Stimulated activated CD4-positive, alpha-beta T cell treated with anti-CD3 and anti-CD28 coated beads, TNF-alpha, amount 100 ng/mL, for 24 hours (primary cell): ENCODE measurements at regions not wholly inside any gene's neighbourhood (a gene's known extent, or its start where the extent isn't known, plus 50 kb on each side); places are given as distances from the start of the nearest gene placed in this dataset.

Source experiments
- DNase-seq, 3 experiments: peaks; one replicate each; pipeline ENCODE4 v3.0.0-alpha.2; 2020; ENCODE audit warnings: low read depth in 3 of 3

DNA sequence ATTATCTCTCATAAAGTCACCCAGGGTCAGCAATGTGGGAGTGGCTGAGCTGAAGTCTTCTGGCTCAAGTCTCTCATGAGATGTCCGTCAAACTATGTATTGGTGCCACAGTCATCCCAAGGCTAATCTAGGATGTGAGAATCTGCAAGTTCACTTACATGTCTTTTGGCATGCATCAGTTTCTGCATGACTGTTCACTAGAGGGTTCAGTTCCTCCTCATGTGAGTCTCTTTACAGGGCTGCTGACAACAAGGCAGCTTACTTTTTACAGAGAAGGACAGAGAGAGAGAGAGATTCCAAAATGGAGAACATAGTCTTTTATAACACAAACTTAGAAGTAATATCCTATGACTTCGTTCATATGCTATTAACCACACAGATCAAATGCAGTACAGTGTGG, 328.8 kb upstream of the SLITRK1 start:
- DNase-seq: no peak

DNA sequence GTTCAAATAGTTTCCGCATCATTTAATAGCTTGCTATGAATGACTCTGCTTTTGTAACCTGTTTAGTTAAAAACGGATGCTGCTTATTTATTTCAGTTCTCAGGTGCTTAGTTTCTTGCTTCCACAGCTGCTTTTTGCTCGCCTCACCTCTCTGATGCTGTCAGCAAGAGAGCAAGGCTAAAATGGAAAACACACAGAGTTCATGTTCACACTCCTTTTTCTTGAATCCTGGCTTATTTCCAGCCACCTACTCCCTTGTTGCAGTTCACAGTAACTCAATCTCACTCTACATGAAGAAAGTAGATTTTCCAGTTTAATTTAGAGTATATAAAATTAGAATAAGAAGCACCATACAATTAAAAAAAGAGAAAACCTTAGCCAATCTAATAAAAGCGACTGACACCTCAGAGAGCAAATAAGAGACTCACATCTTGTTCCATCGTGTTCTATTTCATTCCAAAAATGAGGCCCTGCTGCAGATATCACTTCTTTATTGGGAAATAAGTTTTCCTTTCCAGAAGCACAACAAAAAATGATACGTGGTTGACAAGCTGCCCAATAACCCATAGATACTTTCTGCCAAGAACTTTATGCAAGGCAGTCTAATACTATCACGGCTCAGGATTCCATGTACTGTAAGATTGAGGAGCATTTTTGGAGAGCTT, 326.1 kb upstream of the SLITRK1 start:
- DNase-seq: no peak

DNA sequence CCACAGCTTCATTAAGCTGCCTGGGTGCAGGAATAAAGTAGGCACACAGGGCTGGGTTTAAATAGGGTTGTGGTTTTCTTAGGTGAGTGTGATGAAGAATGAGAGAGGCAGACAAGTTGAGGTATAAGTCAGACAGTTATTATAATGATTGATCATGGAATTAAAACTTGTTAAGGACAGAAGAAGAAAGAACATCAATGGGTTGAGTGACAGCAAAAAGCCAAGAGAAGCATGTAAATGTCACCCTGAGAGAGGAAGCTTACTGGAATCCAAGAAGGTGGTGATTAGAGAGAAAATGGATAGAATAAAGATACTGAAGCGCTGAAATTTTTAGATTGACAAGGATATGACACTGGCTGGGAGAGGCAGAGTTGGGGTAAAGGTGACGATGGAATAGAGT, 325.2 kb upstream of the SLITRK1 start:
- no peak for DNase-seq

DNA sequence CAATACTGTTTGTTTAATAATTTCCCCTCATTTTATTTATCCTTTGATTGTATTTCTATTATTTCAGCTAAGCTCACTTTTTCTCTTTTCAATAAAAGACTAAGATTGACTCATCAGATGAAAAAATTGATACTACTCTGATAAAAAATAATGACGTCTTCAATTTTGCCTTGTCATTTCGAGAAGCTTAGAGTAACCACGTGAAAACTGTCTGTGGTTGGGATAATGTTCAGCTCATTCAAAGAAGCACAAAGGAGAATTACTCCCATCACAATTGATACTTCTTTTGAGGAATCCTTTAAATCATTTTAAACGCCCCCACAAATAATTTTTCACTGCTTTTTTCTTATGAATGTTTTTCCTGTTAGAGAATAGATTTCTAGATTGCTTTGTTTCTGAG, 318.7 kb upstream of the SLITRK1 start:
- DNase-seq: no peak

DNA sequence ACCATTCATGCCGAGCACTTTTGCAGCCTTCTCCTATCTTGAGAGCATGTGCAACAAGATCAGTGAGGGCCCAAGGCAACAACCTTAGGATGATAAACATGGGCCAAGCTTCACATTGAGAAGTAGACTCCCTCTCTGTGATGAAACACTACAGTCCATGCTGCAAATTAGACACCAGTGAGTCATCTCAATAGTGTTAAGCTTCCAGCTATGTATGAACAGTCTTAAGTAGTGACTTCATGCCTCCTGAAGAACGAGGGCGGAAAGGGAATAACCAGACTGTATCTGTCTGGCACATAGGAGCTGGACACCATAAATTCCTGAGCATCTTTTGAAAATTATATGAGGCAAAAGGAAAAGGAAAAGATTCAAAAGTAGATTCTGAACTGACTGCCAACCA, 309.9 kb upstream of the SLITRK1 start:
- DNase-seq: no peak

DNA sequence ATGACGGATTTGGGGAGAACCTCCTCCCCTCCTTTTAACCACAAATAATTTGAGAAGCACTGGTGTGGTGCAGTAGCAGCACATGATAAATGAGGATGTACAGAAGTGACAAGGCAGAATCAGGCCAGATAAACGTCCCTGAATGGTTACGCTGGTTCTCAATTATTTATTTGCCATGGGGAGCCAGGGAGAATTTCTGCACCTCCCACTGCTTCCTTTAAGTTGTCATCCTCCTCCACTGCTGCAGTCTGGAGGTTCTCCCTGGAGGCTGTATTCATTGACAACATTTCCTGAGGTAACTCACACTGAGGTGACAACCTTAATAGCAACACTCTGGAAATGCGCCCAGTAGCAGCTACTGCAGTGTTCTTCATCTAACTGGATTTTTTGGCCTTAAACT, 308.9 kb upstream of the SLITRK1 start:
- no peak for DNase-seq

DNA sequence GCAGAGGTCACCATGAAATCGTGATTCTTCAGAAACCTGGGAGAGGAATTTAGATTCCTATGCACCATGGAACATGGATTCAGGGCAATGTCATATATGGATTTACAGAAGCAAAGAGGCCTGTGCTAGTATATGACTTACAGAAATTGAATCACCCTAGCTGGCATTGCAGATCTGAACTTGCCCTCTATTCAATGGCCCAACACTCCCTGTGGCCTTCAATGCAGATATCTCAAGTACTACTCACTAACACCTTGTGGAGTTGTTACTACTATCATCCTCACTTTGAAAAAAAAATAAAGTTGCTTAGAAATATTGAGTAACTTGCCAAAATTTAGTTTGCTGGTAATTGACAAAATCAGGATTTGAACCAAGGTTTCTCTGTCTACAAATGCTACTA, 305.4 kb upstream of the SLITRK1 start:
- no peak for DNase-seq

DNA sequence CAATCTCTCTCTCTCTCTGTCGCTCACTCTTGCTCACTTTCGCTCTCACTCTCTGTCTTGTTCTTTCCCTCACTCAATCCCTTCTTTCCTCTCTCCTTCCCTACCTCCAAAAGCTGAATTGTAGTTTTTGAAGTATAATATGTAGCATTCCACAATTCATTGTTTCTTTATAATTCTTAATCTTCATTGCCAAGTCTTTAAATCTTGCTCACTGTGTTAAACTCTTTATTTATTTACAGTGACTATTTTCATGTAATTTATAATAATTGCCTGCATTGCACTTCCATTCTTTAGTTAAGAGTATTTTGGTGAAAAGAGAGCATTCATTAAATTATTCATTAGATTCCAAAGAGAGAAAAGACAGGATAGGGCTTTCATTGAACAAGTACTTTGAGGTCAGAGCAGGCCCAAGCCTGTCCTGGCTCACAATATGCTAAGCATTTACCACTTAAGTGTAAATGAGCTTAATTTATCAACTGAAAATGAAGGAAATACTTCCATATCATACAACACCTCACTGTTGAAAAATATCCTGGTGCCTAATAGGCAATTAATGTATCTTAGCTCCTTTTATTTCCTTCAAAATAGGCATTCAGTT, 257.4 kb upstream of the SLITRK1 start:
- DNase-seq: no peak

DNA sequence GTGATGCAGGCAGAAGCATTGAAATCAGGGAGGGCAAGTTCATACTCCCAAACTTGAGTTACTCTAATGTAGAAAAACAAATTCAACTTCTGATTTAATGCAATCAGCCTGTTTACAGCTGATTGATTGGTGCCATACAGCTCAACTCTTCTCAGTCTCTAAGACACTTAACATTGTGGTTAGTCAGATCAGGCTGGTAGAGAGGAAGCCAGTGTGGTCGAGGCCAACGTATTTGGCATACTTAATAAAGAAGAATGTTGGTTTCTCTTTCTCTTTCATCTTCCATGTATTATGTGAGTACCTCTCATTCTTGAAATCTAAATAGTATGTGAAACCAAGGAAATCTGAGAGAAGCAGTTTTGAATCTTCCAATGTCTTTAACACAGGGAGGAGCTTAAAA, 255.0 kb upstream of the SLITRK1 start:
- DNase-seq: peak; percentile 6 to 30 (median 14)

DNA sequence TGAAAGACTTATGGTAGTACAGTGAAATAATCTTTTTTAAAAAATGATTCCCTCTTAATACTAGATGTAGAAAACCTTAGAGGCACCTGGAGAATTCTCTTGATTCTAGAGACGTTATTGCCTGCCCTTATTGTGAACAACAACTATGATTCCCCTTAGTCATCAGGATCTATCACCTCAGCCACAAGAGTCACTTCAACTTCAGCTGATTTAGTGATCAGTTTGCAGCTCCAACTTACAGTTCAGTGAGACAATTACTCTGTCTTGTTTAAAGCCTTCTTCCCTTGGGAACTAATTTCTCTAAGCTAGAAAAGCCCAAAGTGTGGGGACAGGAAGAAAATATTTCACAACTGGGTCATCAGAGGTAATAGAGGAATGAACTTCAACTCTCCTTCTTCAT, 254.3 kb upstream of the SLITRK1 start:
- DNase-seq: no peak

DNA sequence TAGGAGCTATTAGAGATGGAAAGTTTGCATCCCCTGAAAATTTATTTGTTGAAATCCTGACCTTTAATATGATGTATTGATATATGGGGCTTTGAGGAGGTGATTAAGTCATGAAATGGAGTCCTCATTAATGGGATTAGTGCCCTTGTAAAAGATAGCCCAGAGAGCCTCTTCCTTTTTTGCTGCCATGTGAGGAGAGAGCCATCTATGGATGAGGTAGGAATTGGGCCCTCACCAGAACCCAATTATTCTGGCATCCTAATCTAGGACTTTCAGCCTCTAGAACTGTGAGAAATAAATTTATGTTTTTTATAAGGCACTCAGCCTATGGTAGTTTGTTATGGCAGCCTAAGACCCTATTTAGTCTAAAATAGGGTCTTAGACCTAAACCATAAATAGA, 250.2 kb upstream of the SLITRK1 start:
- DNase-seq: no peak

DNA sequence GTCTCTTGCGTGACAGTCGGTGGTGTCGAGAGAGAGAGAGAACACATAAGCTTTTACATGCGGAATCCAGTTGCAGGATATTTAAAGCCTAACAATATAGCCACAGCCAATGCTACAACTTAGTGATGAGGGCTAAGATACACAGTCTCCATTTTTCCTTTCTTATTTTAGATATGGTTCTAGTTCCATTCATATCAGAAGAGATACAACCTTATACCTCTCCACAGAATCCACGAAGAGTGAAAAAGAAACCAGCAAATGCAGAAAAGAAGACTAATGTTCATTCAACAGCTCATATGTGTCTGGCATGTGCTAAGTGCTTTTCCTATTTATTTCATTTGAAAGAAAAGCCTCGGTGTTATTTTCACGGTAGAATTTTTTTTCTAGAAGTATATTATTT, 249.0 kb upstream of the SLITRK1 start:
- DNase-seq: no peak

DNA sequence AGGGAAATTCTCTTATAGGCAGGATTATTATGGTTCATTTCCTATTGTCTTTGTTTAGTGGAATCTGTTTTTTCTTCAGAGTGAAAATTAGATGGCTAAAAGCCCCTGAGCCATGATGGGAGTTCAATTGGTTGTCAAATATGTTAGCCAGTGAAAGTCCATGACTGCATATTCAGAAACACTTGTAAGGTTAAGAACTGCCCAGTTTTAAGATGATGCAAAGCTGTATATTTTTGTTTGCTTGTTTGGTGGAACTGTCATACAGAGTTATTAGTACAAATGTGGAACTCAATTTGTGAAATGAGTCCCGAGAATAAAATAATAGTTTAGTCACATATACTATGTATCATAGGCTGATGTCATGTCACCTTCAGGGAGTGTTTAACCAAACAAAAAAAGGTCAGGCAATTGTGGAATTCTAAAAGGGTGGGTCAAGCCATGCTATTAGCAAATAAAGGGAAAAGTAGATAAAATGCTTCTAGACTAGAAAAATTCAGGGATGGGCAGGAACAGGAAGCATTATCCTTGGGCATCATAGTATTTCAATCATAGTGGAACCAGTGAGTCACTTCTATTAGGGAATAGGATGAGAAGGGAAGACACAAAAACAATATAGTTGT, 248.3 kb upstream of the SLITRK1 start:
- DNase-seq: no peak

DNA sequence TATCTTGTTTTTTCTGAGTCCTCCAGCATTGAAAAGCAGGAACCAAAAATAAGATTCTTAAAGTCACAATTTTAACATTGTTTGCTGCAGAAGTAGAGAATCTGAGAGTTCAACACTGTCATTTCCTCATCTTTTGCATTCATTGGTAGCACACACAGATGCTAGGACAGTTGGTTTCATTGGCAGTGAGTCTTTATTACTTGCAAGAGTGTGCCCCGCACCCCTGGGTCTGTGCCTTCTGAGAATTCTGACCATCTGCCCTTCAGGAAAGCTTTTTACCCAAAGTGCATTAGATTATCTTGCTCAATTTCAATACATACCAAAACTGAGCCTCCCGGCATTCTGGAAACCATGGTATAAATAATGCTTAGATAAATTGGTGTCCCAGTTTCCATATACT, 247.7 kb upstream of the SLITRK1 start:
- DNase-seq: no peak

DNA sequence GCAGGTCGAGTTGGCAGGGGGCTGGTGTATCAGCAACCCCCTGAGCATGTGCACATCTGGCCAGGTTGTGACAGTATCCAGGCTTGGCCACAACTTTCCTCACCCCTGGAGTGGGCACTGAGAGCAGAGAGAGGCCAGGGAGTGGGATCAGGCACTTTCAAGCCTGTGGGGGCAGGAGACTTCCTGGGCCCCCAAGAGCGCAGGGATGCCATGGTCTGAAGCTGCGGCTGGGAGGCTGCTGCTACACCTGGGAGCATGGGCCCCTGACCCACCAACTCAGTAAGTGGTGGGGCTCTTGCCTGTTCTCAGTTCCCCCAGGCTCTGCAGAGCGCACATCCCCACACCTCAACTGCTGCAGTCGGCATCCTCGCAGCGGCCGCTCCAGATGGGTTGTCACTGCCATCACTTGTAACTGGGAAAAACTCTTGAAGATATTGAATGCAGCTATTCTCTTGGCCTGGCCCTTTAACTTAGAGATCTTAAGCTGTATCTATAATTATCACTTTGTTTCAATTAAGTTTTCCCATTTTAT, 245.4 kb upstream of the SLITRK1 start:
- DNase-seq: no peak

DNA sequence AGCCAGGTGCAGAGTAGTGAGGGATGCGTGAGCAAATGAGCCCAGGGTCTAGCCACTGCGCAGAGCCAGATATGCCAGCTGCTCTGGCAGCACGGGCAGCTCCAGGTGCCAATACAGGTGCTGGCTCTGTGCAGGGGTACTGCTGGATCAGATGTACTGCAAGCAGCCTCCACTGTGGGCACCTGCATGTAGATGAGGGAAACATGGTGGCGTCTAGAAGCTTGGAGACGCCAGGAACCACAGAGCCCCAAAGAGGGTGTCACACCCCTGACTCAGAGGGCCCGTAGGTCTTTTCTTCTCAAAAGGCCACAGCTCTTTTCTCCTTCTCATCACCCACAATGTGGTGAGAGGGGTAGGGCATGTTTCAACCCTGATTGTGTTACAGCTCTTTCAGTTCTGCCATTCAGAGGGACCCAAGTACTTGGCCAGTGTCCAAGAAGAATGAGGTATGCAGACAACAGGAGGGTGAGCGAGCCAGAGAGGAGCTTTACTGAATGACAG, 244.4 kb upstream of the SLITRK1 start:
- DNase-seq: no peak

DNA sequence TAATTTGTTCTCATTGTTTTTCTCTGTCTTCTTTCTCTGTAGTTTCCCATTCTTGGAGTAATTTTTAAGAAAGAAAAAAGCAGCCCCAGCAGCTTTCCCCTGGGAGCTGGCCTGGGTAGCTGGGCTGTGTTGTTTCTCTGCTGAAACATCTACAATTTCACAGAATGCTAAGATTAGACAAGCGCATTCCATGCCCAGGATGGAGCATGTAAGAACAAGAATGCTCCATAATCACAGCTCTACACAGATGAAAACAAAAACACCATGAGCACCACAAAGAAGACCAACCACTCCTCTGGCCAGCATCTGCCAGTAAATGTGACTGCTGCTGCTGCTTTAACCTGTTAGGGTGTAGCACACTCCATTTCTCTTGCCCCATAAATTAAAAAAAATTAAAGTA, 239.2 kb upstream of the SLITRK1 start:
- DNase-seq: no peak

DNA sequence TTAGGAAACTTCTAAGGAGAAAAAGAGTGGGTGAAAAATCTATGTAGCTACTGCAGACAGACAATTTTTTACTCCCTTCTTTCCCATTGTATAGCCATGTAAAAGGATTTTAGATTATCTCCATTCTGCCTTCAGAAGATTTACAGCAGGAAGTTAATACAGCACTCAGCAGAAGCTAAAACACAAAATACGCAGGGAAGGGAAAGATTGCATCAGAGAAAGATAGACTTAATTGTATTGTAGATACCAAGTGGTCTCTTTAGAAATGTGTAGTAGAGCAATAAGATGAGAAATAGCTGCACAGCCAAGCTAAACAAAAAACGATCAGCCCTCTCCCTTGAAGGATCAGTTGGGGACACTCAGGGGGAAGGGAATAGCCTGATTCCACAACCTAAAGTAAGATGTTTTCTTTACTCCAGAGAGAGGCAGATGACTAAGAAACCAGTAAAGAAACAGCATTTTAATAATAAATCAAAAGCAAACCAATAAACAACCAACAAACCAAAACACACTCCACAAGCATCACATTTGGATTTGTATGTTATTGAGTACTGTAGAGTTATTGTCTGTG, 236.7 kb upstream of the SLITRK1 start:
- no peak for DNase-seq

DNA sequence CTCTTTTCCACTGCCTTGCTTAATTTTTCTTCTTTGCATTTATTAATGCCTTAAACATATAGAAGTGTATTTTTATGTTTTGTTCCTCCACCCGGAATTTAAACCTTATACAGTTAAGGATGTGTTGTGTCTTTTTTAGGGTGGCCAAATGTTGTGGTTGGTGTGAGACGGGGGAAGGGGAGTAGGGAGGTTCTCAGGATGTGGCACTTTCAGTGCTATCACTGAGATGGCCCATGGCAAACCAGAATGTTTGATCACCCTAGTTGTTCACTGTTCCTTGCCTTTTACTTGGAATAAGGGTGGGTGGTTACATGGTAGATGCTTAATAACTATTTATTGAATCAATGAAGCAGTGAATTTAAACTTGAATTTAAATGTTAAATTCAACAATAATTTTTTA, 216.0 kb upstream of the SLITRK1 start:
- no peak for DNase-seq

DNA sequence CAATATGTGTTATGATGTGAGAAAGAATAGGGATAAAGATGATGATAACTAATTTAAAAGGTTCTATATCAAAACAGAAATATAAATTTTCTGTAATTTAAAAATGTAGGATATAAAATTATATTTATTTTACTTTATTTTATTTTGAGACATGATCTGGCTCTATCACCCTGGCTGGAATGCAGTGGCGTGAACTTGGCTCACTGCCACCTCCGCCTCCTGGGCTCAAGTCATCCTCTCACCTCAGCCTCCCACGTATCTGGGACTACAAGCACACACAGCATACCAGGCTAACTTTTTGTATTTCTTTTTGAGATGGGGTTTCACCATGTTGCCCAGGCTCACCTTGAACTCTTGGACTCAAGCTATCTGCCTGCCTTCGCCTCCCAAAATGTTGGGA, 214.9 kb upstream of the SLITRK1 start:
- DNase-seq: no peak

DNA sequence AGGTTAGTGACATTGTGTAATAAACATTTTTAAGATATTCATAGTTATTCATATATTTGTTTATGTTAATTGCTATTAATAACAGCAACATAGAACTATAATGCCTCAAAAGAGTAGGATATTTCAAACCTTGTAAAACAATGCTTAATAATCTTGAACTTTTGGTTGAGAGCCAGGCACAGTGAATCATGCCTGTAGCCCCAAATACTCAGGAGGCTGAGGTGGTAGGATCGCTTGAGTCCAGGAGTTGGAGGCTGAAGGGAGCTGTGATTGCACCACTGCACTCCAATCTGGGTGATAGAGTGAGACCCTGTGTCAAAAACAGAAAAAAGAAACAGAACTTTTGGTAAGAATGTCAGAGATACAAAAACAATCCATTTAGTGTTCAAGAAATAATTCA, 213.9 kb upstream of the SLITRK1 start:
- no peak for DNase-seq

DNA sequence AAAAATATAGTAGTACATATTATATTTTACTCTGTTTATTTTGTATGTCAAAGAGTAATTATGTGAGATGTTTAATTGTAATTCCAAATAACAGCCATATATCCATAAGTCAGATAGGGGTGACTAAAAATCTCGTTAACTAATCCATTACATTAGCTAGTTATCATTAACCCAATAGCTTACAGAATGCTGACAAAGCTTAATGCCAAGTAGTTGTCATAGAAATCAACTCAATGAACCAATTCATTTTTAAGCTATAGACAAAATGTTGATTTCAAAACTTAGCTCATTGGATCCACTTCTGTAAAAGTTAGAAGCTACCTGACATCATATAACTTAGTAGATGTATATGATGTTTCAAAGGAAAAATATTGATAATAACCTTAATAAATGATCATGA, 206.7 kb upstream of the SLITRK1 start:
- no peak for DNase-seq

DNA sequence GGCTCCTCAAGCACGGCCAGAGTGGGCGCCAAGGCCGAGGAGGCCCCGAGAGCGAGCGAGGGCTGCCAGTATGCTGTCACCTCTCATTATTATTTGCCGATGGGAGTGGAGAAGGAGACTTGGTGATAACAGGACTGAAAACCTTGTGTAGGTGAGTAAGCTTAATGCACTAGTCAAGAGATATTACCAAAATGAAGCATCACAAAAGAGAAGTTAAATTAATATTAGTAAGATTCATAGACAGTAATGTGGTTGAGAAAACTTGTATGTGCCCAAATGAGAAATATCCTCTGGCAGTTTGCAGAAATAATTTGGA, 204.5 kb upstream of the SLITRK1 start:
- DNase-seq: no peak
